HTR-8/SVneo (cell line): ENCODE measurements at regions not wholly inside any gene's neighbourhood (a gene's known extent, or its start where the extent isn't known, plus 50 kb on each side); places are given as distances from the start of the nearest gene placed in this dataset.

Source experiments
- DNase-seq: peaks from one replicate; pipeline ENCODE4 v3.0.0; 2011; ENCODE audit warnings: low spot score, mixed read lengths; ENCODE audit not compliant: insufficient read length
- FAIRE-seq: peaks from 2 replicates; lab custom pipeline; 2011; peaks lifted over from hg19 to GRCh38; lab: Jason Lieb, UNC

- FAIRE-seq (no peak), DNase-seq (no peak)
Observed at GRCh38 chr5:68872088-68872839, 221.6 kb upstream of the SLC30A5 start.

- FAIRE-seq (no peak), DNase-seq (no peak)
Observed at GRCh38 chr5:68873198-68873597, 220.6 kb upstream of the SLC30A5 start.

- FAIRE-seq, result no peak
- no peak for DNase-seq
Observed at GRCh38 chr5:68875351-68875750, 218.5 kb upstream of the SLC30A5 start.

- FAIRE-seq (no peak), DNase-seq (no peak)
Observed at GRCh38 chr5:68883436-68883835, 210.4 kb upstream of the SLC30A5 start.

GRCh38 chr5:68884144-68884754, 209.6 kb upstream of the SLC30A5 start:
- no peak for FAIRE-seq
- DNase-seq, result no peak

GRCh38 chr5:68884883-68885282, 208.9 kb upstream of the SLC30A5 start:
- DNase-seq, result peak; percentile 9
- FAIRE-seq, result no peak

GRCh38 chr5:68886814-68887213, 207.0 kb upstream of the SLC30A5 start:
- FAIRE-seq (no peak), DNase-seq (no peak)

GRCh38 chr5:68891718-68892117, 202.1 kb upstream of the SLC30A5 start:
- DNase-seq (no peak), FAIRE-seq (no peak)

- DNase-seq (no peak), FAIRE-seq (no peak)
Observed at GRCh38 chr5:68894673-68895072, 199.1 kb upstream of the SLC30A5 start.

GRCh38 chr5:68898951-68899471, 194.8 kb upstream of the SLC30A5 start:
- peak; percentile 35 for DNase-seq
- peak; percentile 81 for FAIRE-seq

- no peak for FAIRE-seq
- no peak for DNase-seq
Observed at GRCh38 chr5:68911840-68912690, 181.7 kb upstream of the SLC30A5 start.

- no peak for FAIRE-seq
Observed at GRCh38 chr5:68915079-68915478, 178.7 kb upstream of the SLC30A5 start.

GRCh38 chr5:68918306-68918705, 175.5 kb upstream of the SLC30A5 start:
- no peak for FAIRE-seq
- DNase-seq, result no peak

More at GRCh38 chr5:68915079-68915478, 178.7 kb upstream of the SLC30A5 start:
- no peak for DNase-seq

- FAIRE-seq (no peak), DNase-seq (no peak)
Observed at GRCh38 chr5:68919988-68920490, 173.8 kb upstream of the SLC30A5 start.

- DNase-seq (no peak), FAIRE-seq (no peak)
Observed at GRCh38 chr5:68920888-68921287, 172.9 kb upstream of the SLC30A5 start.

GRCh38 chr5:68922172-68922987, 171.4 kb upstream of the SLC30A5 start:
- no peak for DNase-seq
- FAIRE-seq, result no peak

GRCh38 chr5:68924481-68925145, 169.2 kb upstream of the SLC30A5 start:
- FAIRE-seq, result no peak
- DNase-seq, result no peak

- DNase-seq, result no peak
- FAIRE-seq, result no peak
Observed at GRCh38 chr5:68928617-68929302, 165.1 kb upstream of the SLC30A5 start.

GRCh38 chr5:68930139-68930538, 163.7 kb upstream of the SLC30A5 start:
- FAIRE-seq (no peak), DNase-seq (no peak)
